GM19351 (cell line): ENCODE measurements at regions not wholly inside any gene's neighbourhood (a gene's known extent, or its start where the extent isn't known, plus 50 kb on each side); places are given as distances from the start of the nearest gene placed in this dataset.
"Not testable (repeated sequence)": the region's sequence is repeated elsewhere in the genome, so short reads cannot be mapped to it uniquely, and the experiment has no call there.

ENCODE experiments used
- ATAC-seq: cut with Tn5 transposase; IDR thresholded peaks from one replicate; pipeline ENCODE4 v1.9.1; 2021; ENCODE audit warnings: mild to moderate bottlenecking, moderate library complexity; ENCODE audit not compliant: unreplicated experiment

DNA sequence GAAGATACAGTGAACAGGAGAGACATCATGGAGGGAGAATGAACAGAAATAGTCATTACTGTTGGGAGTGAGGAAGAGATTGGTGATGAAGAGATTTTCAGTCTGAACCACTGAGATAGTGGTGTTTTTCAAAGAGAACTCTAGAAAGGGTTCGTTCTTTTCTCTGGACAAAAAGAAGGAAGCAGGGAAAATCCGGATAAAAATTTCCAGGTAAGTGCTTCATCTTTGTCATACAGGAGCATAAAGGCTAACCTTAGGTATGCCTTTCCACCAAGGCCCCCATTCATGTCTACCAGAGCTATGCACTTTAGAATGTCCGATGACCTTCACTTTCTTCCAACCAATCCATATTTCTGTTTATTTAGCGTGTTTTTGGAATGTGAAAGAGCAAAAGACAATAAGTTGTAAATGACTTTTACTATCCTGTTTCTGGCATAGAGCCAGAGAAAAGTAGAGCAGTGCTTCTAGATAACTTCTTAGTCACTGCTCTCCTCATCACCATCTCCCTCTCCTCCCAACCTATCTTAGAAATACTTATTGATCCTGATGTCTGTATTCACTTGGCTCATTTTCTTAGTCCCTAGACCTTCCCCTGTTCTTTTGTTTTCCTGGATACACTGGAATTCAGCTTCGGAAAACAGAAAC, 116.5 kb downstream of the TTC6 start:
- no peak for ATAC-seq

DNA sequence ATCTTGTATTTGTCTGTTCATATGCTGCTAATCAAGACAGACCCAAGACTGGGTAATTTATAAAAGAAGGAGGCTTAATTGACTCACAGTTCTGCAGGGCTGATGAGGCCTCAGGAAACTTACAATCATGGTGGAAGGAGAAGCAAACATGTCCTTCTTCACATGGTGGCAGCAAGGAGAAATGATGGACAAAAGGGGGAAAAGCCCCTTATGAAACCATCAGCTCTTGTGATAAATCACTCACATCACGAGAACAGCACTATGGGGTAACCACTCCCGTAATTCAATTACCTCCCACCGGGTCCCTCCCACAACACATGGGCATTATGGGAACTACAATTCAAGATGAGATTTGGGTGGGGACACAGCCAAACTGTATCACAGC, 117.0 kb downstream of the TTC6 start:
- ATAC-seq = not testable (repeated sequence)

DNA sequence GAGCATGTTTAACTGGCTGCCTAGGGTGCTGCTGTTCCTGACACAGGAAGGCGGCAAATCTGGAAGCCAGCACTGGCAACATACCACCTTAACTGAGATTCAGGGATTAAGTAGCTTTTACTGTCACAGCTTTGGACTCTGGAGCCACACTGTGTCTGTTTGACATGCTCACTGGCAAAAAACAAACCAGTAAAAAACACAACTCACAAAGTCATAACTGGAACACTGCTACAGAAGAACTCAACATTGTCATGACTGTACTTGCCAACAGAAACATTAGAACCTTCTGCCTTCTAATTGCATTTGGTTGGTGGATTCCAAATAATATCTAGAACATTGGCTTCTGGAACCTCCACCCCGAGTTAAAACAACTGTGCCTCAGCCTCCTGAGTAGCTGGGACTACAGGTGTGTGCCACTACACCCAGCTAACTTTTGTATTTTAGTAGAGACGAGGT, 117.6 kb downstream of the TTC6 start:
- no peak for ATAC-seq

DNA sequence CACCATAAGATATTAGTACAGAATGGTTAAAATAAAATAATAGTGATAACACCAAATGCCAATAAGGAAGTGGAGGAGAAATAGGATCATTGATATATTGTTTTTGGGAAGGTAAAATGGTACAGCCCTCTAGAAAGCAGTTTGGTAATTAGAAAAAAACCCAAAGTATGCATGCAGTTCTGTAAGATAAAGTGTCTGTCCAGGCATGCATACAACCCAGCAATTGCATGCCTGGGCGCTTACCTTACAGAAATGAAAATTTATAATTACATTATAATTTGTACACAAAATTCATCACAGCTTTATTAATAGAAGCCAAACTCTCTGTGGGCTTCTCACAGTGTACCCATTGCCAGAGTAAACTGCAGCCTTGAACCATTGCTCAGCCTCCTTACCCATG, 124.7 kb downstream of the TTC6 start:
- ATAC-seq = no peak

GRCh38 chr14:37721976-37722659, 126.7 kb downstream of the TTC6 start:
- no peak for ATAC-seq

DNA sequence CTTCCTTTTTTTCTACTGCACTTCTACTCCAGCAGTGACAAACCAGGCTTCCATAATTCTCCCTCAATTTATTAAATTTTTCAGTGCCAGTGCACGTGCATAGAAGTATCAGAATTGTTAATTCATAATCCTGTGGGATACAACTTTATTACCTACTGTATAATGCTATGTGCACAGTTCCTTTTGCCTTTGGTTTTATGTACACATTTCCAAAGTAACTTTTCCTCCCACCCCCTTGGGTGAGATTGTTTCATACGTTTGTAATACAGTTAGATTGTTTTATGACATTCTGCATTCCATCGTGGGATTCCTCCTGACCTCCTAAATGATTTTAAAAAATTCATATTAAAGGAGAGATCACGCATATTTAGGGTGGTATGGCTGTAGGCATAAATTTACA, 128.1 kb downstream of the TTC6 start:
- no peak for ATAC-seq

DNA sequence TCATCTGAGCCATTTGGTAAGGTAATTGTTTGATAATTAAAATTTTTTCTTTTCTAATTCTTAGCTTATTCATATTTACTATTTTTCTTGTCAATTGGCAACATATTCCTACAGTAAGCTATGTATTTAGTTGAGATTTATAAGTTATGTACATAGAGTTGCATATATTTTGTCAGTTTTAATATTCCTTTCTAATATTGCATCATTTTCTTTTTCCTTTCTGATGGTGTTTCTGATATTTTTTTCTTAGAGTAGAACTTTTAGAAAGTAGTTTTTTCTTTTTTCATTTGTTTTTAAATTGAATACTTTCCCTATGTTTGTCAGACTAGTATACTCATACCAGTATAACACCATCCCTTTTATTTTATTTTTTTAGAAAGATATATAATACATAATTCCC, 131.3 kb downstream of the TTC6 start:
- no peak for ATAC-seq

GRCh38 chr14:37729218-37729617, 133.8 kb downstream of the TTC6 start:
- ATAC-seq = no peak

DNA sequence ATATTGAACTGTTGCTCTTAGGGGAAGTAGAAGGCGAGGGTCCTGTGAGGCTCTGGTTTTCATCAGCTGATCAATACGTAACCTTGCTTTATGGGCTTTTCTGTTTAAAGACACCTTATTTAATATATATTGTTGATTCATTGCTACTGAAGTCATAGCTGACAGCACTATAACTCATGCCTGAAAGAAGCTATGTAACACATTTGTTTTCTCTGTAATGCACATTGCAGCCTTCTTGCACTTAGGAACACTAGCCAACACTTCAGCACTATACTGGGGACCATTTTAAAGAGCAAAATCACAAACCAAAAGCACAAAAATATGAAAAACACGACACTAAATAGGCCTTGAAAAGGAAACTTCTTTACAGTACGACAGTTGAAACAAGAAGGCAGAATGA, 135.7 kb downstream of the TTC6 start:
- ATAC-seq = no peak

GRCh38 chr14:37745657-37746056, 150.2 kb downstream of the TTC6 start:
- ATAC-seq = no peak

DNA sequence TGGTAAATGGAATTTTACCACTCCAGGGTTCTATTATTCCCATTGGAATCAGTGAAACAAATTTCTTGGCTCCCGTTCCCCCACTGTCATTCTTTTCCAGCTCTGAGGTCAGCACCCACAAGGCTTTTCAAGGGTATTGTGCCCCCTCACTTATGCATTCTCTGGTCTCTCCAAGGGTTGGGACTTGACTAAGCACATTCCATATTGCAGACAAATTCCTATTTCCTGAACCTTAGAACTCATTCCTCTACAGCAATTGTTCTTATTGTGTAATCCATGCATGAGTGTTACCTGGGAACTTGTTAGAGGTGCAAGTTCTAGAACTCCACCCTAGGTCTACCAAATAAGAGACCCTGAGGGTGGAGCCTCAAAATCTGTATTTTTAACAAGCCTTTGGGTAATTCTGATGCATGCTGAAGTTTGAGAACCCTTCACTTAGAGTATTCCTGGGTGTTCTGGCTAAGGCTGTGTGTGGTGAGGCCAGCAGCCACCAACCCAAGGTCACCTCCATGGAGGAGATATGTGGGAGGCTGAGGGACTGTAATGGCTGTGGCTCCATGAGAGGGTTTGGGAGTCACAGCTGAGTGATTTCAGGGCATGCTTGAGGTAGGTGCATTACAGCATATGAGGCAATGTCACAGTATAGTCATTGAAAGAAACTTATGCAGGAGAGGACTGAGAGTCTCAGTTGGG, 150.9 kb downstream of the TTC6 start:
- ATAC-seq = no peak

- ATAC-seq = no peak
These were observed 158.0 kb downstream of the TTC6 start for GRCh38 chr14:37753459-37753858.

DNA sequence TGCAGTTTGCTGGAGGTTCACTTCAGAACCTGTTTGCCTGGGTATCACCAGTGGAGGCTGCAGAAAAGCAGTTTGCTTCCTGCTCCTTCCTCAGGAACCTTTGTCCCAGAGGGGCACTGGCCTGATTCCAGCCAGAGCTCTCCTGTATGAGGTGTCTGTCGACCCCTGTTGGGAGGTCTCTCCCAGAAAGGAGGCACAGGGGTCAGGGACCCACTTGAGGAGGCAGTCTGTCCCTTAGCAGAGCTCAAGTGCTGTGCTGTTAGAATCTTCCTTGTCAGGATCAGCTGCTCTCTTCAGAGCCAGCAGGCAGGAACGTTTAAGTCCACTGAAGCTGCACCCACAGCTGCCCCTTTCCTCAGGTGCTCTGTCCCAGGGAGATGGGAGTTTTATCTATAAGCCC, 164.8 kb downstream of the TTC6 start:
- not testable (repeated sequence) for ATAC-seq

GRCh38 chr14:37763266-37763665, 167.8 kb downstream of the TTC6 start:
- no peak for ATAC-seq

DNA sequence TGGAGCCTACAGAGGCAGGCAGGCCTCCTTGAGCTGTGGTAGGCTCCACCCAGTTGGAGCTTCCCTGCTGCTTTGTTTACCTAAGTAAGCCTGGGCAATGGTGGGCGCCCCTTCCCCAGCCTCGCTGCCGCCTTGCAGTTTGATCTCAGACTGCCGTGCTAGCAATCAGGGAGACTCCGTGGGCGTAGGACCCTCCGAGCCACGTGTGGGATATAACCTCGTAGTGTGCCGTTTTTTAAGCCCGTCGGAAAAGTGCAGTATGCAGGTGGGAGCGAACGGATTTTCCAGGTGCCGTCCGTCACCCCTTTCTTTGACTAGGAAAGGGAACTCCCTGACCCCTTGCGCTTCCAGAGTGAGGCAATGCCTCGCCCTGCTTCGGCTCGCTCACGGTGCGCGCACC, 176.9 kb downstream of the TTC6 start:
- not testable (repeated sequence) for ATAC-seq

DNA sequence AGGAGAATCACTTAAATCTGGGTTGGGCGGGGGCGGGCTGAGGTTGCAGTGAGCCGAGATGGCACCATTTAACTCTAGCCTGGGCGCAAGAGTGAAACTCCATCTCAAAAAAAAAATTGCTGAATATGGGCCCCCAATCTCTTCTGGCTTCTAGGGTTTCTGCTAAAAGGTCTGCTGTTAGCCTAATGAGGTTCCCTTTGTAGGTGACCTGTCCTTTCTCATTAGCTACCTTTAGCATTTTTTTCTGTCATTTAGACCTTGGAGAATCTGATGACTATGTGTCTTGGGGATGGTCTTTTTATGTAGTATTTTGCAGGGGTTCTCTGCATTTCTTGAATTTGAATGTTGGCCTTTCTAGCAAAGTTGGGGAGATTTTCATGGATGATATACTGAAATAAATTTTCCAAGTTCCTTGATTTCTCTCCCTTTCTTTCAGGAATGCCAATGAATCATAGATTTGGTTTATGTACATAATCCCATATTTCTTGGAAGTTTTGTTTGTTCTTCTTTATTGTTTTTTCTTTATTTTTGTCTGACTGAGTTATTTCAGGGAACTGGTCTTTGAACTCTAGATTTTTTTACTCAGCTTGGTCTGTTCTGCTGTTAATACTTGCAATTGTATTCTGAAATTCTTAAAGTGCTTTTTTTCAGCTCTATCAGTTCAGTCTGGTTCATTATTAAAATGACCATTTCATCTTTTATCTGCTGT, 181.5 kb downstream of the TTC6 start:
- no peak for ATAC-seq

DNA sequence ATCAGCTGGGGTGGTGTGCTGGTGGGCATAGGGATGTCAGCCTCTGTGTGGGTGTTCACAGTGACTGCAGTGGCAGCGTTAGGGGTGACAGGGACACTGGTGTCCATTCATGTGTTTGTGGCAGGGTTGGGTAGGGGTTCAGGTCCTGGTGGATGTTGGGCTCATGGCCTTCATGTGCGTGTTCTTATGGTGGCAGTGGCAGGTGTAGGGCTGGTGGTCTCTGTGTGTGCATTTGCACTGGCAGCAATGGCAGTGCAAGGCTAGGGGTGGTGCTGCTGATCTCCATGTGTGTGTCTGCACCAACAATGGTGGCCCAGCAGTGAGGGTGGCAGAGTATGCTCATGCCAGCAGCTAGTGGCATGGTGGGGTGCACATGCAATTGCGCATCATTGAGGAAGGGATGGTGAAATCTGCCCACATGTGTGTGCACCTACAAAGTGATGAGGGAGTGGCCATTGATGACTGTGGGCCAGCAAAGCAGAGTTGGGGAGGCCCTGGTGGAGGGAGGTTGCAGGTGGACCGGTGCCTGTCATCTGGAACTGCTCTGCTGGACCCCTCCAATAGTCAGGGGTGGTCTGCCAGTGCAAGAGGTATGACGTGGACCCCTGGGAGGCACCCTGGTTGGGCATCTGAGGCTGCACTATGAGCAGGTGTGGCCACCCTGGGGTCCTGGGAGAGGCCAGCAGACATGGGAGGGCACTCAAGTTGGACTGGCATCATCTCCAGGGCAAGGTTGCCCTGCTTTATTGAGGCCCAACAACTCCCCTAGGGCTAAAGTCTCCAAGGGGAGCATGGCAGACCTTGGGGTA, 182.9 kb downstream of the TTC6 start:
- ATAC-seq = no peak

- no peak for ATAC-seq
These were observed 184.1 kb downstream of the TTC6 start for GRCh38 chr14:37779480-37779879.

GRCh38 chr14:37780731-37781130, 185.3 kb downstream of the TTC6 start:
- not testable (repeated sequence) for ATAC-seq

DNA sequence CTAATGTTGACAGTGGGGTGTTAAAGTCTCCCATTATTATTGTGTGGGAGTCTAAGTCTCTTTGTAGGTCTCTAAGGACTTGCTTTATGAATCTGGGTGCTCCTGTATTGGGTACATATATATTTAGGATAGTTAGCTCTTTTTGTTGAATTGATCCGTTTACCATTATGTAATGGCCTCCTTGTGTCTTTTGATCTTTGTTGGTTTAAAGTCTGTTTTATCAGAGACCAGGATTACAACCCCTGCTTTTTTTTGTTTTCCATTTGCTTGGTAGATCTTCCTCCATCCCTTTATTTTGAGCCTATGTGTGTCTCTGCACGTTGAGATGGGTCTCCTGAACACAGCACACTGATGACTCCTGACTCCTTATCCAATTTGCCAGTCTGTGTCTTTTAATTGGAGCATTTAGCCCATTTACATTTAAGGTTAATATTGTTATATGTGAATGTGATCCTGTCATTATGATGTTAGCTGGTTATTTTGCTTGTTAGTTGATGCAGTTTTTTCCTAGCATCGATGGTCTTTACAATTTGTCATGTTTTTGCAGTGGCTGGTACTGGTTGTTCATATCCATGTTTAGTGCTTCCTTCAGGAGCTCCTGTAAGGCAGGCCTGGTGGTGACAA, 188.9 kb downstream of the TTC6 start:
- not testable (repeated sequence) for ATAC-seq
